Esophagus squamous epithelium (tissue), 5 donors: ENCODE measurements at regions not wholly inside any gene's neighbourhood (a gene's known extent, or its start where the extent isn't known, plus 50 kb on each side); places are given as distances from the start of the nearest gene placed in this dataset.

Experiments used
- DNase-seq: peaks from one replicate; lab custom pipeline; 2025; lab: John Stamatoyannopoulos, UW
- H3K27ac ChIP-seq, 4 donors: fragments of 200-600 bp; sonication (generic); one replicate each; pipeline ENCODE4 v1.5.1; 2016 to 2019; ENCODE audit warnings: mild to moderate bottlenecking in 1 of 4
- H3K27me3 ChIP-seq, 4 donors: fragments of 200-600 bp; sonication (generic); 1 replicate in 3 of 4; 2 replicates in 1 of 4; pipeline versions ENCODE4 v1.5.1 to v1.6.0; 2017 to 2021; ENCODE audit warnings: antibody characterized with exemption in 1 of 4
- H3K36me3 ChIP-seq, 3 donors: fragments of 200-600 bp; sonication (generic); one replicate each; pipeline ENCODE4 v1.5.1; 2016 to 2019
- H3K4me1 ChIP-seq, 3 donors: fragments of 200-600 bp; sonication (generic); one replicate each; pipeline ENCODE4 v1.5.1; 2017 to 2019
- H3K4me3 ChIP-seq, 4 donors: fragments of 200-600 bp; sonication (generic); 1 replicate in 3 of 4; 2 replicates in 1 of 4; pipeline ENCODE4 v1.5.1; 2016 to 2019; ENCODE audit warnings: mild to moderate bottlenecking in 2 of 4, moderate library complexity in 1 of 4
- H3K9me3 ChIP-seq, 3 donors: fragments of 200-600 bp; sonication (generic); one replicate each; pipeline ENCODE4 v1.5.1; 2016 to 2019
- CTCF ChIP-seq, 6 experiments: fragments of 450-650 bp in 4 of 6; fragments of 200-600 bp in 2 of 6; sonication (generic) in 2 of 6; IDR thresholded peaks; one replicate each; pipeline ENCODE4 v1.5.1; 2016 to 2019; ENCODE audit warnings: antibody characterized with exemption in 6 of 6, mild to moderate bottlenecking in 4 of 6, moderate library complexity in 4 of 6
- POLR2A ChIP-seq, 4 donors: fragments of 450-650 bp; IDR thresholded peaks; one replicate each; pipeline ENCODE4 v1.6.1; 2017; ENCODE audit warnings: antibody characterized with exemption in 4 of 4, mild to moderate bottlenecking in 4 of 4, moderate library complexity in 3 of 4
- WGBS, 2 donors: methylation state at CpG; one replicate each; pipeline ENCODE4 v1.1.5; 2018; 5-methylcytosine and 5-hydroxymethylcytosine counted together
- intact Hi-C: fragments of 100-400 bp; cut with DNase I; formaldehyde crosslinking; loops from one replicate; pipeline ENCODE4 v1.15.0; 2022
- donor health status: DM: yes; HTN: yes; CAD: no.

GRCh38 chr3:24043168-24043567 lies 98.1 kb downstream of the NR1D2 start:
- Histone ChIP-seq H3K4me1 (peaks cover 5 to 44% (median 14%) of the 10 kb centered on the region in 3 donors), H3K36me3 (no peaks in the 10 kb centered on the region), H3K9me3 (no peaks in the 10 kb centered on the region), H3K27ac (peak overlapping the region; percentile 74 to 86 (median 83)), H3K4me3 (no peak overlapping the region), H3K27me3 (no peaks in the 10 kb centered on the region)
- no peak for TF ChIP-seq CTCF (IDR thresholded peaks at IDR 0.05)
- no peak for TF ChIP-seq POLR2A (IDR thresholded peaks at IDR 0.05)
- DNase-seq = no peak
- 80 to 83% methylated on average over 1 to 4 of the region's 4 CpGs for WGBS, 2 donors
- intact Hi-C loops = no loop called here

GRCh38 chr3:24043985-24044384 lies 98.9 kb downstream of the NR1D2 start:
- TF ChIP-seq CTCF (IDR thresholded peaks at IDR 0.05) = no peak
- no peak for TF ChIP-seq POLR2A (IDR thresholded peaks at IDR 0.05)
- Histone ChIP-seq H3K4me1 (peaks cover 5 to 51% (median 22%) of the 10 kb centered on the region in 3 donors), H3K36me3 (no peaks in the 10 kb centered on the region), H3K4me3 (no peak overlapping the region), H3K27me3 (no peaks in the 10 kb centered on the region), H3K9me3 (no peaks in the 10 kb centered on the region), H3K27ac (peak overlapping the region in 2 of 4 donors; percentile 81 to 86)
- DNase-seq = no peak
- intact Hi-C loops = no loop called here
- WGBS, 2 donors = 79 to 95% methylated on average over 5 of the region's 5 CpGs

GRCh38 chr3:24046214-24046613 lies 101.1 kb downstream of the NR1D2 start:
- no peaks in the 10 kb centered on the region for H3K9me3 ChIP-seq
- no peaks in the 10 kb centered on the region for H3K36me3 ChIP-seq
- no peaks in the 10 kb centered on the region for H3K27me3 ChIP-seq
- intact Hi-C loops = no loop called here
- peaks cover 5 to 48% (median 20%) of the 10 kb centered on the region in 3 donors for H3K4me1 ChIP-seq
- H3K27ac ChIP-seq = no peak overlapping the region
- H3K4me3 ChIP-seq = no peak overlapping the region
- TF ChIP-seq POLR2A (IDR thresholded peaks at IDR 0.05) = no peak
- no peak for TF ChIP-seq CTCF (IDR thresholded peaks at IDR 0.05)
- DNase-seq = no peak

- H3K4me1 ChIP-seq = peaks cover 5 to 35% (median 20%) of the 10 kb centered on the region in 3 donors
- no peaks in the 10 kb centered on the region for H3K9me3 ChIP-seq
- no peaks in the 10 kb centered on the region for H3K27me3 ChIP-seq
- no CpG with 5 or more reads among the region's 1 CpG for WGBS, 2 donors
- peak overlapping the region; percentile 57 to 83 (median 76) for H3K27ac ChIP-seq
- intact Hi-C loops = no loop called here
- DNase-seq = no peak
- TF ChIP-seq POLR2A (IDR thresholded peaks at IDR 0.05) (no peak), CTCF (IDR thresholded peaks at IDR 0.05) (no peak)
- no peak overlapping the region for H3K4me3 ChIP-seq
- H3K36me3 ChIP-seq = no peaks in the 10 kb centered on the region
These were observed 102.4 kb downstream of the NR1D2 start for GRCh38 chr3:24047513-24047912.

GRCh38 chr3:24048843-24049242 lies 103.8 kb downstream of the NR1D2 start:
- no peaks in the 10 kb centered on the region for H3K27me3 ChIP-seq
- H3K9me3 ChIP-seq = no peaks in the 10 kb centered on the region
- H3K4me3 ChIP-seq = no peak overlapping the region
- no peaks in the 10 kb centered on the region for H3K36me3 ChIP-seq
- peak overlapping the region; percentile 26 to 77 (median 66) for H3K27ac ChIP-seq
- 35 to 38% methylated on average over 1 of the region's 1 CpG for WGBS, 2 donors
- no peak for TF ChIP-seq POLR2A (IDR thresholded peaks at IDR 0.05)
- TF ChIP-seq CTCF (IDR thresholded peaks at IDR 0.05) = no peak
- intact Hi-C loops = no loop called here
- H3K4me1 ChIP-seq = peaks cover 0 to 21% (median 15%) of the 10 kb centered on the region in 3 donors
- no peak for DNase-seq
